T-helper 9 cell (primary cell): ENCODE measurements at regions not wholly inside any gene's neighbourhood (a gene's known extent, or its start where the extent isn't known, plus 50 kb on each side); places are given as distances from the start of the nearest gene placed in this dataset.

Experiments used
- DNase-seq: peaks from one replicate; pipeline ENCODE4 v3.0.0-alpha.2; 2020

DNA sequence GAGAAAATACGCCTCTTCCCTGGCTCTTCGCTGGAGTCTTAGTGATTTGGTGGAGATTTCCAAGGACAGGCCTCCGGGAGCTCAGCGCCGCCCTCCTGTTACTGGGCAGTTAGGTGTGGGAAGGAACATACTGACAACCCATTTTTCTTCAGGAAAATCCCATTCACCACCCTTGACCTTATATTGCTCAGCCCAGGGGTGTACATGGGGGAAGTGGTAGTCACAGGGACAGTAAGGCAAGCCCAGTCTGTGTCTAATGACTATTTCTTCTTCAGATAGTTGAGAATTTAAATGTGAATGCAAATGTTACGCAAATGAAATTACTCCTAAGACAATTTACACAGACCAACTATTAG lies 119.4 kb downstream of the UQCRFS1 start:
- no peak for DNase-seq

DNA sequence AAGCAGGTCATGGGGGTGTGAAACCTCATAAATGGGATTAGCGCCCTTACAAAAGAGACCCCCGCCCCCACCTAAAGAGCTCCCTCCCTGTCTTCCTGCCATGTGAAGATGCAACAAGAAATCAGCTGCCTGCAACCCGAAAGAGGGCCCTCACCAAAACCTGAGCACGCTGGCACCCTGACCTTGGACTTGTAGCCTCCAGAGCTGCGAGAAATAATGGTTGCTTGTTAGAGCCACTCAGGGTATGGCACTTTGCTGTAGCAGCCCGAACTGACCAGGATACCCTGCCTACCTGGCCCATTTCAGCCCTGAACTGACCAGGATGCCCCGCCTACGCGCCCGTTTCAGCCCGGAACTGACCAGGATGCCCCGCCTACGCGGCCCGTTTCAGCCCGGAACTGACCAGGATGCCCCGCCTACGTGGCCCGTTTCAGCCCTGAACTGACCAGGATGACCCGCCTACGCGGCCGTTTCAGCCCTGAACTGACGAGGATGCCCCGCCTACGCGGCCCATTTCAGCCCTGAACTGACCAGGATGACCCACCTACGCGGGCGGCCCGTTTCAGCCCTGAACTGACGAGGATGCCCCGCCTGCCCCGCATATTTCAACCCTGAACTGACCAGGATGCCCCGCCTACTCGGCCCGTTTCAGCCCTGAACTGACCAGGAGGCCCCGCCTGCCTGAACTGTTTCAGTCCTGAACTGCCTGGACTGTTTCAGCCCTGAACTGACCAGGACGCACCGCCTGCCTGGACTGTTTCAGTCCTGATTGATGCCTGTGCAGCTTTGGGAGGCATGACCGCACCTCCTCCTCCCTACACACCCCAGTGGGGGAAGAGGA lies 120.0 kb downstream of the UQCRFS1 start:
- DNase-seq = no peak

DNA sequence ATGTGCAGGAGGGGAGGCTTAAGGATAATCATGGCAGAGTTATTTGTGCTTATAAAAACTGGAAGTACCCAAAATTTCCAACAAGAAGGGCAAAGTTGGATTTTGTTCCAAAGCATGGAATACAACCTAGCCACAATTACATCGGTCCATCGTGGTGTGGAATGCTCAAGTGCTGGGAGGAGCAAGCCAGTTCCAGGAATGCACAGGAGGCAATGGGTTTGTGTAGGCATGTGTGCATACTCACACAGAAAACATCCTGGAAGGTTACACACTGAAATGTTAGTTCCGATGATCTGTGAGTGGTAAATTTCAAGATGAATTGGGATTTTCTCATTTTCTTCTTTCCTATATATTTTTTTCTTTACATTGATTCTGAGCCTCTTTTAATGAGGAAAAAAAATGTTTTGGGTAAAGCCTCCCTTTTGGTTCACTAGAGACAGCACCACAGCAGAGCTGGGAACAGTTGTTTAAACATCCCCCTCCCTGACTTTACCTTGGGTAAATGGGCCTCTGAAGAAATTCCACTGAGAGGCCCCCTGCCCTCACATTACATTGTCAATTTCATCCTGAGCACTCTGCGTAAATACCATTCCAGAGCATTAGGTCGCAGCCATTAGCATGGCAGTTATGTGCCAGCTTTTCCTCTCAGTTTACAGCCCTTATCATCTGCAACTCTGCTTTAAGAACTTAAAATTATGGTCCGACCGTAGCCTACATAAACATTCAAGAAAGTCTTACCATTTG lies 122.0 kb downstream of the UQCRFS1 start:
- DNase-seq = no peak

DNA sequence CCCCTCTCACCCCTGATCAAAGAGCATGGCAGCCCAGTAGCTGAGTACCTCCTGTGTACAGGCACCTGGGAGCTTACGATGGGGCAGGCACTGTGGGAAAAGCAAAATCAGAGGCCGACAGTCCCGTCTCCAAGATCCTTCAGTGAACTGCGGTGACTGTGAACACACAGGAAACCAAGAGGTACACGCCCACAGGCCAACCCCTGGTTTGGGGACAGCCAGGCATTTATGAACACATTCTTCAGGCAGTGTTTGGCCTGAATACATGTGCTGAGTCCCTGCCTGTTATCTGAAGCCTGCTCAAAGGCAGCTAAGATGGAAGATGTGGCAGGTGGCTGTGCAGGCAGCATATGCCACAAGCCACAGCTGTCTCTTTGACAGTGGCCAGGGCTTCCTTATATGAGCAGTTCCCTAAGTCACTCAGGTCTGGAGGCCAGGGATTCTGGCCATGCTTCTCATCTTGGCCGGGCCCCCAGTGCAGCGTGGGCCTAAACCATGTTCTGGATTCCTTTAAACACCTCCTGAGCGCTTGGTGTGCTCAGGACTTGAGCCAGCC lies 123.6 kb downstream of the UQCRFS1 start:
- no peak for DNase-seq

DNA sequence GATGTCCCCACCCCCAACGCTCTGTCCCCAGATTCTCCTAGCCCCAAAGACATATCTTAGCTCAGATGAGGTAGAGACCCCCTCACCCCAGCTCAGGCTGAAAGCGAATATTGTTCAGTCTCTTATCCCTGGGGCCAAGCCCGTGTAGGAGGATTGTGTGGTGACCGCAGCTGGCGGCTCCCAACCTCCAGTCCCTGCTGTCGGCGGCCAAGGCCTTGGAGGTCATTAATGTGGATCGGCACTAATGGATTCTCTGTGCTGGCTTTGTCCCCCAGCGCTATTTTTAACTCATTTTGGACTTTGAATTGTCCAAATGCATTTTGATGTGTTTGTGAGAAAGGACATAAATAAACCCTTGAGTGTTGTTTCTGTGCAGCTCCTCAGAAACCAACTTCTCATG lies 124.2 kb downstream of the UQCRFS1 start:
- no peak for DNase-seq

DNA sequence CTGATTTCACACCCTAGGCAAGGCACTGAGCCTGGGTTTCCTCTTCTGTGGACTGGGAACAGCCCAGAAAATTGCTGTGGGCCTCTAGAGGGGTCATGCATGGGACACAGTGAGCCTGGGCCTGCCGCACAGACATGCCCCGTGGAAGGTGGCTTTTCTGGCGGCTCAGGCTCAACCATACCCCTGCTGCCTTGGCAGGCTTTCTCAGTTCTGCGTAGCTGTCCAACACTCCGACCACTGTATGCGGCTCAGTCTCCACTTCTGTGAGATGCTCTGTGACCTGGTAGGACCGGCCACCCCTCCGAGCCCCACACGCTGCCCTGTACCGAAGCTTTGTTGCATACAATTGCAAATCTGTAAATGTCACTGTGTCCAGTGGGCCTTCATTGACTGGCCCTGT lies 126.3 kb downstream of the UQCRFS1 start:
- DNase-seq = no peak

DNA sequence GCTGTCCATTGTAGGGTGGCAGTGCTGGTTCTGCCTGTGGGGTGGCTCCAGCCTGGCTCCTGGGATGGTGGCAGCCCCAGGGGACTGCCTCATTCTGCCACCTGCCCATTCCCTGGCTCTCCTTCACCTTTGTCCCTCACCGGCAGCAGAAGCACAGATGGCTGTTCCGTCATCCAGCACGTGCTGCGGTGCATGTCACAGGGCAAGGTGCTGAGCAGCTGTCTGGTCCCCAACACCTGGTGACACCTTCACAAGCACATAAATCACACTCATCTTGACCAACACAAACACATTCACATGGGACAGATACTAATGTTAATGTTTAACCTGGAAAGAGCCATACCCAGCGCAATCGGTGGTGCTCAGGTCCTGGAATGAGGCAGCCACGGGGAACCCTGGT lies 126.8 kb downstream of the UQCRFS1 start:
- no peak for DNase-seq

DNA sequence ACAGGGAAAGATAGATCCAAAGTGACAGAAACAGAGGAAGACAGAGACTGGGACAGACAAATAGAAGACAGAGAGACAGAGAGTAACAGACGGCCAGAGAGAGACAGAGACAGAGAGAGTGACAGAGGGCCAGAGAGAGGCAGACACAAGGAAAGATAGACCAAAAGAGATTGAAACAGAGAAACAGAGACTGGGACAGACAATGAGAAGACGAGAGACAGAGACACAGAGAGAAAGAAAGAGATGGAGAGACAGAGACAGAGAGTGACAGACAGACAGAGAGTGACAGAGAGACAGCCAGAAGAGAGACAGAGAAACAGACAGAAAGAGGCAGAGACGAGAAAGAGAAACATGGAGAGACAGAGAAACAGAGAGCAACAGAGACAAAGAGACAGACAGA lies 127.3 kb downstream of the UQCRFS1 start:
- DNase-seq = no peak

DNA sequence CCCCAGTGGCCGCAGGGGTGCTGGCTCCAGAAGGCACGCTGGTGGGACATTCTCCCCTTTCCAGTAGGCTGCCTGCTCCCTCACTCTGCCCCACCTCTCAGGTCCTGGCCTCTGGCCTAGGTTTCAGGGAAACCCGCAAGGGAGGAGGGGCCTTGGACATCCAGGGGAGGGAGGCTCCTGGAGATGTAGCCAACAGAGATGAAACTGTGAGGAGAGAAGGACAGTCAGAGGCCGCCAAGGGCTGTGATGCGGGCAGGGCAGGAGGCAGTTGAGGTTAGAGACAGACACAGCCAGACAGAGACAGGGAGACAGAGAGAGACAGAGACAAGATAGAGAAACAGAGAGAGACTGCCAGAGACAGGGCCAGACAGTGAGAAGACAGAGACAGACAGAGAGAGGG lies 127.7 kb downstream of the UQCRFS1 start:
- no peak for DNase-seq

DNA sequence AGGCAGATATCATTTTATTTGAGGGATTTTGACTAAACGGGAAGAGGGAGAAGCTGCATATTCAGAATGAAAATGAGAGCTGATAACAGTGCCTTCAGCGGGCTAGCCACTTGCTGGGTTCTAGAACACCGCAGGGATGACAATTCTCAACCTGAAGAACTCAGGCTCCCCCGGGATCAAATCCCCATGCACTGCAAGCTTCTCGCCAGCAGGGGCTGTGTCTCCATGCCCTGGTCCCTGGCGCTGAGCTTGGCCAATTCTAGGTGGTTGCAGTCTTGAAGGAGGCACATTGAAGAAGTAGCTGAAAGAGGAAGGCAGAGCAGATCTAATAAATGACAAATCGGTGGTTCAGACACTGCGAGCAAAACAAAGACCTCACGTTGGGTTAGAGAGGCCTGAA lies 128.7 kb downstream of the UQCRFS1 start:
- no peak for DNase-seq

DNA sequence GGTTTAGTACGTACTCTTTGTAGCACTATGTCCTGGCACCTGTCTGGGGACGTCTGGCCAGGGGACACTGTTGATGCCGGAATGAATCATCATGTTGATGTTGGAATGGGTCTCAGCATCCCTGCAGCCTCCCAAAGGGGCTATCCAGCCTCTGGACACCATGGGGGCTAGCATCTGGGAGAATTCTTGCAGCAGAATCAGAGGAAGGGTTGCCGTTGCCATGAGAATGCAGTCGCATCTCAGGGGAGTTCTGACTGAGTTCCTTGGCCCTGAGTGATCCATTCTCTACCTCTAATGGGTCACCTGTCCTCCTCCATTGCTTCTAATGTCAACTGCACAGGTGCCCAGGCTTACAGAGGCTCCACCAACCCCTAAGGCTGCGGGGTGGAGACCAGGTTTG lies 129.1 kb downstream of the UQCRFS1 start:
- no peak for DNase-seq

DNA sequence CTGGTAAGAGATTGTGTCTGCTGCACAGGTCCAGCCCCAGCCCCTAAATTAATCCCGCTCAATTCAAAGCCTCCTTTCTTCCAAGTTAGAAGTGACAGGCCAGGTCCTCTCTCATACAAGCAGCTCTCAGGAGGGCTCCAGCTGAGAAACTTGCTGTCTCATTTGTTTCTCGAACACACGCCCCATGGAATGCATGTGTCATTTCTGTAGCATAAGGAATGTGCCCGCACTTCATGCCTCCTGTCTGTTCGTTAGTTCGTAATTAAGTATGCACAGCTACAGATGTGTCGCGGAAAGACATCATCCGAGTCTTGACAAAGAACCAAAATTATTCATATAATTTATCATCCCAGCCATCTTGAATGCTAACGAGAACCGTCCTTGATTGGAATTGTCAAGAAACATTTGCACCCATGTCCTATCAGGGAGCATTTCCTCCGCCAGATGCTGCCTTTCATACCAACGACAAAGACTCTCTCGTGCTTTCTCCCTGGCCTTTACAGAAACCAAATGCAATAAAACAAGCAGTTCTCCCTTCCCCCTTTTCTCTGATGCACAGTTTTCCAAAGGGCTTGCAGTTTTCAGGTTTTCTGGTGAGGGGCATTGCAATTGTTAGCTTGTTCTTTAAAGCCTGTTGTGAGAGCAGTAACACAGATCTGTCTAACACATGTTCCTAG lies 133.5 kb downstream of the UQCRFS1 start:
- no peak for DNase-seq

DNA sequence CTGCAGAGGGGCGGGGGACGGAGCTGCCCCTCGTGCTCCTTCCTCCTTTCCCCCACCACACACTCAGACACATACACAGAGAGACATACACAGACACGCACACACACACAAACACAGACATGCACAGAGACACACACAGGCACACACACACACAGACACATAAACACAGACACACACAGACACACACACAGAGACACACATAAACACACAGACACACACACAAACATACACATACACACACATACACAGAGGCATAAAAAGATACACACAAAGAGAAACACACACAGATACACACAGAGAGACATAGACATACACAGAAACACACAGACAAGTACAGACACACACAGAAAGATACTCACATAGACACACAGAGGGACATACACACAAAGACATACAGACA lies 136.0 kb downstream of the UQCRFS1 start:
- DNase-seq = no peak

DNA sequence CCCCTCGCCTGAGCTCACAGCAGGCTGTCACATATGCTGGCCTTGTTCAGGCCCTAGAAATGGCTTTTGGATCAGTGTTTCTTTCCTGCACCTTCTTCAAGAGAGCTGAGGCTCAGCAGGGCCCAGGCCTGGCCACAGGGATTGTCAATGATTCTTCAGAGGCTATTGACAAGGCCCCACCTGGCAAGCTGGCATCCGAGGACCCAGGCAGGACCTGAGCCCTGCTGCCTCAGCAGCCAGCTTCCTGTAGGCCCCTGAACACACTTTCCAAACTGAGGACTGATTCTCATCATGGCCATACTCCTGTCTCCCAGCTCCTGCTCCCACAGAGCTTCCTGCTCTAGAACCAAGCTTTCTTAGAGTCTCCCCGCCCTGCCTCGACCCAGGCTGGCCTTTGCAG lies 136.8 kb downstream of the UQCRFS1 start:
- DNase-seq = no peak

DNA sequence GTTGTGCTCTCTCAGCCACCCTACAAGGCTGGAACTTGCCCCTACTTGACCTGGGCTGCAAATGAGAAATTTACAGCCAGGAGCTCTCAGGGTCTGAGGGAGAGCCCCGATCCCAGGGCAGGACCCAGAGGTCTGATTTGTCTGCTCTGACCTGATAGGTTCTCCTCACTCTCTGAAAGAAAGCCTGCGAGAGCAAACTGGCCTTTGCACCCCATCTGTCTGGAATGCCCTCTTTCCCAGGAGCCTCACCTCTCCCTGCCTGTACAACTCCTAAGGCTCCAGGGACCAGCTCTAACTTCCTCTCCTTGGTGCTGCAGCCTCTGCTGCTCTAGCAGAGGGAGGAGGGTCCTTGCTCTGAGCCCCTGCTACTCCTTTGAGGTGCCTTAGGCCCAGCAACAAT lies 137.8 kb downstream of the UQCRFS1 start:
- no peak for DNase-seq

DNA sequence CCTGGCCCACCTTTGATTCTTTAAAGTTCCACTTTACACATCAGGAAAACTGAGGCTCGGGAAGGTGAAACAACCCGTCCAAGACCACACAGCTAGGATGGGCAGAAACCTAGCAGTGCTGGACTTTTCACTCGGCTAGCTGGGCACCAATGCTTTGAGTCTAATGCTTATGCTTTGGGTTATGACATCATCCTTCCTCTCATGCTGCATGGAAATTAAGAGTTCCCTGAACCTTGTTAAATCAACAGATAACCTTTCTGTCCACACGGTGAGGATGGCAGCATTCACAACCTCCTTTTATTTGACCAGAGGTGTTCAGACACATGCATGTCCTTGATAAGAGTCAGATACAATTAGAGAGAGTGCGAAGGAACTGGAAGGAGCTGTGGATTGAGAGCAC lies 138.4 kb downstream of the UQCRFS1 start:
- DNase-seq = no peak

DNA sequence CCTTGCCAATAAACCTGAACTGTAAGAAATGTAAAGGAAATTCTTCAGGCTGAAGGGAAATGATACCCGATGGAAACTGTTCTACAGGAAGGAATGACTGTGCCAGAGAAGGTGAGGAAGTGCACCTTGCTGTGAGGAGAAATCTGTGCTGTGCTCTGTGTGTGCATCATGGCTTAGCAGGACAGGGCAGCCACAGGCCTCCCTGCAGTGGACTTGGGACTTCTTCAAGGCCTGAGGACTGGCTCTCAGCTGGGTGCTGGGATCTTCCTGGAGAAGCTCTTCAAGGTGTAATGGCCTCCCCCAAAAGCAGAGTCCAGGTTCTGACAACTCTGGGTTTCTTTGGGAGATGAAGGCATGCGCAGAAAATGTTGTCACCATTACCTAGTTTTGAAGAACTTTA lies 145.1 kb downstream of the UQCRFS1 start:
- no peak for DNase-seq

DNA sequence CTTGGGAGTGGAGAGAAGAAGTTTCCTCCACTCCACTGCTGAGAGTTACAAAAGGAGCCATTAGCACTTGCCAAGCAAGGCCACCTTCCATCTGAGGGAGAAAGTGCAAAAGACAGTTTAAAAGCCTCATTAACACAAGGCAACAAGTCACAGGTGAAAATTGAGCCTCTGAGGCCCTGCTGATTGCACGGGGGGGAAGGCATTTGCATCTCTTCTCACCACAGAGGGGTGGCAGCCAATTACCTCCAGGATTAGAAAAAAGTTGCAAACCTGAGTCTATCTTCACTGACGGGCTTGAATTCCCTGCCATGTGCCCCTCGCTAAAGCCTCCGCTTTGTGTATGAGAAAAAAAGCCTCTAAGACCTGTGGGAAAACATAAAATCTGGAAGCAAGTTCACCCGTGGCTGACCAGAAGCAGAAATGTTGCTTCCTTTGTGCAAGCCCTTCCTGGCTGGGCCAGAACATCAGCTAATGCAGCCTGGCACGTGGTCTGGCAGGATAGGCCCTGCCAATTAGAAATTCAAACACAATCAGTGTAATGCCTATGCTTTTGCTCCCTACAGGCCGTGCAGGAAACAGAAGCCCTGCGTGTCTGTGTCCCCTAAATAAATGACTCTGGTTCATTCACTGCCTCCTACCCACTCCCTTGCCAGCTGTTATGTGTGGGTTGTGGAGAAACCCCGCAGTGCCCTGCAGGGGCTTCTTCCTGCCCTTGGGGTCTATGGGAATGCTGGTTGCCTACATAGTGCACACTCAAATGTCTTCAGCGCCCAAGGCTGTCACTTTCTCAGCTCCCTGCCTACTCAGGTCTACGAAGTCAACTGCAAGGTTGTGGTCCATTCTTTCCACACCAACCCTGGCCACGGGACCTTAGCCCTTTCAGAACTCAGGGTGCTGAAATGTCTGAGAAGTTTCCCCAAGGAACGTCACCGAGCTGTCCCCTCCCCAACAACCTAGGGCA lies 150.2 kb downstream of the UQCRFS1 start:
- DNase-seq = no peak

DNA sequence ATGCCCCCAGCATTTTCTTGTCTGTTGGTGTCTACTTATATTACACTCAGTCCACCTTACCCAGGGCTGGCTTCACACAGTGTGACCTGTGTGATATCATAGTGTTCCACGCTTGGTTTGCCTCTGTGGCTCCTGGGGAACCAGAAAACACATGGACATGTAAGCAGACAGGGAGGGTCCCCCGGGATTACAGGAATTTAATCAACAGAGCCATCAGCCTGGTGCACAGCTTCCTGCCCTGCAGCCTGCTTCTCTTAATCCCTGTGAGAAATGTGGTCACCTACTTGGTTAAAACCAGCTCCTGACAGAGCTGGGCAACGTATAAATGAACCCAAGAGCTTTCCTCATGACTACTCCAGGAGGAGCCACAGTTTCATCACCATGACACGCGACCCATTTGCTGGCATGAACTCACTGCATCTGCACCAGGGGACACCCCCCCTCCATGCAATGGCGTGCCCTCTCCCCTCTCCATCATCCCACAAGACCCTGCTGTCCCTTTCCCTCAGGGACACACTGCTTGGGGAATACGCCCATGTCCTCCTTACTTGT lies 152.1 kb downstream of the UQCRFS1 start:
- DNase-seq = no peak

DNA sequence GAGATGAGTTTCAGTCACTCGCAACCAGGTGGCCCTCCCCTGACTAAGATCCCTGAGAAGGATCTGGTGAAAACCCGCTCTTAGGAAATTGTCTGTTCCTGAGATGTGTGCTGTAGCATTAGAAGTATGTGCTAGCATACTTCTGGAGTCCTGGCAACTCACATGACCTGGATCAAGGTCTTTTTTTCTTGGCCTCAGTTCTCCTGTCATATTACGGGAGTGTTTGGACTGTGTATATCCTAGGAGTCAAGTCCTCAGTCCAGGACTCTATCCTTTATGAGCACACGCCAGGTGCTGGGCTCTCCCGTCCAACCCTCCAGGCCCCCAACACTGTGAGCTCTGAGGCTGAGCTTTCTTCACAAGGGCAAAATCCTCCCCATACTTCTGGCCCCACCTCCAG lies 156.4 kb downstream of the UQCRFS1 start:
- no peak for DNase-seq

DNA sequence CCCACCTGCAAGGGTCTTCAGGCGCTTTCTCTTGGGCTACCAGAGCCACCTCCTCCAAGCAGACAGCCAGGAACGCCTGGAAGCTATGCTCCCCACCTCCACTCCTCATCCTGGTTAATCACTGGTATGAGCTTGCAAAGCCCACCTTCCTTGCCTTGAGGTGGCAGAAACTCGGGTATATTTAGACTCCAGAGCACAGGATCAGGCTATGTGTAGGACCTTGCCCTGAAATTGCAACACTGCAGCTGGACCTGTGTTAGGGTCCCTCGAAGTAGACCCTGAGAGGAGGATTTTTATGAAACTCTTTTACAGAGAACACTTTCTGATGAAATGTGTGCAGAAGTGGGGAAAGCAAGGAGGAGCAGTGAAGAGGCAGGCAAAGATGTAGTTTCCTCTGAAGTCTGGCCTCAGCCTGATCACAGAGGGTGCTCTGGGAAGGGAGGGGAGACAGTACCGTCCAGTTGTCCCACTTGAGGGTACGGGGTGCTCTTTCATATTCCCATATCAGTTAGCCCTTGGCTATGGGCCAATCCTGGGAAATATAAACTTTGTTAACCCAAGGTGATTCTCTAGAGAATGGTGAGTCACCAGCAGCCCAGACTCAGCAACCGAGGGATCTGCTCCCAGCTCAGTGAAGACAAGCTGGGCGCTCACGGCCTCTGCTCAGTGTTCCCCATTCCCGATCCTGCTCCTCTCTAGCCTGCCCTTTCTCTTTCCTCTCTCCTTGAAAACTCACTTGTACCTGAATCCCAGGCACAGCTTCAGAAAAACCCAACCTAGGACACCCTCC lies 157.9 kb downstream of the UQCRFS1 start:
- no peak for DNase-seq
